ENCODE measurements at regions not wholly inside any gene's neighbourhood (a gene's known extent, or its start where the extent isn't known, plus 50 kb on each side); places are given as distances from the start of the nearest gene placed in this dataset.

- Mint-ChIP-seq H3K4me3 (no peak overlapping the region), H3K36me3 (ENCODE audit: insufficient read depth) (no peaks in the 10 kb centered on the region), H3K27me3 (no peaks in the 10 kb centered on the region), H3K27ac (no peak overlapping the region), H3K4me1 (ENCODE audit: low read depth in 2 of 2) (no peaks in the 10 kb centered on the region), H3K9me3 (peaks cover 9 to 15% of the 10 kb centered on the region in 2 donors)
- DNase-seq, result no peak
- no peak for ATAC-seq (replicated peaks)
Observed at GRCh38 chr4:19927381-19927780, 324.3 kb upstream of the SLIT2 start.

DNA sequence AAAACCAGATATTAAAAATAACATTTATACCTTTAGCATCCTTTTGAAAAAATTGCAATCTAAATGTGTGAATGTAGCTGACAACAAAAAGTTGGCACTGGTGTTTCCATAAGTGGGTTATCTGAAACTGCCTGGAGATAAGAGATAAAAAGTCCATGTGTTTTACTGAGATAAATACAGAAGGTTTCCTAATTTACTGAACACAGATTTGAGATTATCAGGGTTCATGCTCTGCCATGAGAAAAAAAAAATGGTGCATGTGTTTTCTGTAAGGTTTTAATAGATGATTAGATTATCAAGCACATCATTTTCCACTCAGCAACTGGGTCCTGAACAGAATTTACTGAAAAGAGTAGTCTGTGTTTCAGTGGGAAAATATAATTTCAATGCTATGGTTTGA is 326.2 kb upstream of the SLIT2 start:
- ATAC-seq (replicated peaks), result no peak

DNA sequence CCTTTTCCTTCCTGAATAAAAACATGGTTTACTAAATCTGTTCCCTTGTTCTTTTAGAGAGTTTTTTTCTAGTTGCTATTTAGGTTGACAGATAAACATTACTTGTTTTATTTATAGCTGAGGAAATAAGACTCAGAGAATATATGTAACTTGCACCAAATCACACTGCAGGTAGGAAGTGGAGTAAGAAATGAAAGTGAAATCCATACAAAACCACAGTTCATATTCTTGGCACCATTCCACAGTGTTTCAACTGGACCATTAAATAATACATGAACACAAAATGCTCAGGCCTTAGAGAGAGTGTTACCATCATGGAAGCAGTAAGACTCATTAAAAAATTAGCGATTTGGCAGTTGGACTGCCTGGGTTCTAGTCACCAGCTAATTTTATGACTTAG is 326.9 kb upstream of the SLIT2 start:
- no peak for DNase-seq
- ATAC-seq (replicated peaks), result no peak
- Mint-ChIP-seq H3K4me1 (ENCODE audit: low read depth in 2 of 2) (no peaks in the 10 kb centered on the region), H3K36me3 (ENCODE audit: insufficient read depth) (no peaks in the 10 kb centered on the region), H3K4me3 (no peak overlapping the region), H3K9me3 (peaks cover 9 to 13% of the 10 kb centered on the region in 2 donors), H3K27me3 (no peaks in the 10 kb centered on the region), H3K27ac (no peak overlapping the region)

More for the DNA sequence above, 326.2 kb upstream of the SLIT2 start:
- H3K27ac Mint-ChIP-seq, result no peak overlapping the region
- H3K27me3 Mint-ChIP-seq, result no peaks in the 10 kb centered on the region
- H3K36me3 Mint-ChIP-seq (ENCODE audit: insufficient read depth), result no peaks in the 10 kb centered on the region
- H3K4me3 Mint-ChIP-seq, result no peak overlapping the region
- DNase-seq, result no peak
- H3K9me3 Mint-ChIP-seq, result peaks cover 9 to 15% of the 10 kb centered on the region in 2 donors
- H3K4me1 Mint-ChIP-seq (ENCODE audit: low read depth in 2 of 2), result no peaks in the 10 kb centered on the region

DNA sequence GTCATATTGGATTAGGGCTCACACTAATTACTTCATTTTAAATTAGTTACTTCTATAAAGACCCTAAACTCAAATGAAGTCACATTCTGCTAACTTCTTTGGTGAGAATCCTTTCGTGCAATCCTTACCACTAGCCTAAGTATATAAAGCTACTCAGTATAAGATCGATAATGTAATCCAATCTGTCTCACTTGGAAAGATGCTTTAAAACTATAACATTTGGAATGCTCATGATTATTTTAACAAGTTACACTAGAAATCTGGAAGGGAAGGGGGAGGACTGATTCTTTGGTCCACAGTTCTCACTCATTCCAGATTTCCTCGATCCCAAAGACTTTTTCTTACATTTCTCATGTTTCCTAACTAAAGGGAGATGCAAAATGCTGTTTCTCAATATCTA is 336.4 kb upstream of the SLIT2 start:
- DNase-seq (no peak), ATAC-seq (replicated peaks) (no peak)
- H3K4me3 Mint-ChIP-seq, result no peak overlapping the region
- H3K27me3 Mint-ChIP-seq, result no peaks in the 10 kb centered on the region
- H3K9me3 Mint-ChIP-seq, result peaks cover 8 to 14% of the 10 kb centered on the region in 2 donors
- H3K4me1 Mint-ChIP-seq (ENCODE audit: low read depth in 2 of 2), result no peaks in the 10 kb centered on the region
- H3K27ac Mint-ChIP-seq, result no peak overlapping the region
- H3K36me3 Mint-ChIP-seq (ENCODE audit: insufficient read depth), result no peaks in the 10 kb centered on the region

DNA sequence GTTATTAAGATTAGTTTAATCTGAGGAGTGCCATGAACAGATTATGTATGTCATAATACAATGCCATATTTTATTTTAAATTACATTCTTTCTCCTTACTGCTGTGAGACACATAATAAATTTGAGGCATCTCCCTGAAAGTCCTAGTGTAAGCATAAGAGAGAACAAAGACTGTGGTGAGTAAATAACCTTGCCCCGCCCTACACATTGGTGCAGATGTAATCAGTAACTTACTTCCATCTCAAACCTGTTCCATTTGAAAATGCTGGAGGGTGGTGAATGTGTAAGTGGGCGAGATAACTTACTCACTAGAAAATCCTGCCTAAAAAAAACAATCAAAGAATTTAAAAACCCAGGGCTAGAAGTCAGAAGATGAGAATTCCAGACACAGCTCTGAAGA is 338.1 kb upstream of the SLIT2 start:
- no peak for DNase-seq
- Mint-ChIP-seq H3K9me3 (peaks cover 11 to 12% of the 10 kb centered on the region in 2 donors), H3K4me3 (no peak overlapping the region), H3K27me3 (no peaks in the 10 kb centered on the region), H3K4me1 (ENCODE audit: low read depth in 2 of 2) (no peaks in the 10 kb centered on the region), H3K36me3 (ENCODE audit: insufficient read depth) (no peaks in the 10 kb centered on the region), H3K27ac (no peak overlapping the region)
- no peak for ATAC-seq (replicated peaks)

GRCh38 chr4:19910861-19911525 is 340.7 kb upstream of the SLIT2 start:
- no peak for DNase-seq
- no peak overlapping the region for H3K4me3 Mint-ChIP-seq
- no peaks in the 10 kb centered on the region for H3K36me3 Mint-ChIP-seq (ENCODE audit: insufficient read depth)
- no peaks in the 10 kb centered on the region for H3K27me3 Mint-ChIP-seq
- H3K27ac Mint-ChIP-seq, result no peak overlapping the region
- ATAC-seq (replicated peaks), result no peak
- H3K4me1 Mint-ChIP-seq (ENCODE audit: low read depth in 2 of 2), result no peaks in the 10 kb centered on the region
- peaks cover 8 to 14% of the 10 kb centered on the region in 2 donors for H3K9me3 Mint-ChIP-seq

DNA sequence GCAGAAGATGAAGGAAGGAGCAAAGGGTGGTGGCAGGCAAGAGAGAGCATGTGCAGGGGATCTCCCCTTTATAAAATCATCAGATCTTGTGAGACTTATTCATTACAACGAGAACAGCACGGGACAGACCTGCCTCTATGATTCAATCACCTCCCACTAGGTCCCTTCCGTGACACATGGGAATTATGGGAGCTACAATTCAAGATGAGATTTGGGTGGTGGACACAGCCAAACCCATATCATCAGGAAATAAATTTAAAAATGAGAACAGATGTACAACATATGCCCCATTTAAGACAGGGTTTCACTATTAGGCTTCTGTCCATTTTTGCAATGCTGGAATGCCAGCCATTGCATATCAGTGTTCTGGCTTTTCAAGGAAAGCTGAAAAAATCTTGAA is 346.7 kb upstream of the SLIT2 start:
- ATAC-seq (replicated peaks) (no peak), DNase-seq (no peak)
- Mint-ChIP-seq H3K4me1 (ENCODE audit: low read depth in 2 of 2) (no peaks in the 10 kb centered on the region), H3K9me3 (peaks cover 9 to 13% of the 10 kb centered on the region in 2 donors), H3K36me3 (ENCODE audit: insufficient read depth) (no peaks in the 10 kb centered on the region), H3K27ac (no peak overlapping the region), H3K27me3 (no peaks in the 10 kb centered on the region), H3K4me3 (no peak overlapping the region)

GRCh38 chr4:19888587-19888986 is 363.1 kb upstream of the SLIT2 start:
- no peaks in the 10 kb centered on the region for H3K27me3 Mint-ChIP-seq
- H3K4me3 Mint-ChIP-seq, result no peak overlapping the region
- ATAC-seq (replicated peaks), result no peak
- no peak for DNase-seq
- H3K9me3 Mint-ChIP-seq, result peaks cover 10 to 17% of the 10 kb centered on the region in 2 donors
- no peaks in the 10 kb centered on the region for H3K4me1 Mint-ChIP-seq (ENCODE audit: low read depth in 2 of 2)
- no peak overlapping the region for H3K27ac Mint-ChIP-seq
- no peaks in the 10 kb centered on the region for H3K36me3 Mint-ChIP-seq (ENCODE audit: insufficient read depth)

- no peak for ATAC-seq (replicated peaks)
- H3K4me1 Mint-ChIP-seq (ENCODE audit: low read depth in 2 of 2), result no peaks in the 10 kb centered on the region
- H3K9me3 Mint-ChIP-seq, result peaks cover 11 to 27% of the 10 kb centered on the region in 2 donors
- no peak overlapping the region for H3K4me3 Mint-ChIP-seq
- H3K36me3 Mint-ChIP-seq (ENCODE audit: insufficient read depth), result no peaks in the 10 kb centered on the region
- no peaks in the 10 kb centered on the region for H3K27me3 Mint-ChIP-seq
- no peak for DNase-seq
- no peak overlapping the region for H3K27ac Mint-ChIP-seq
Observed at GRCh38 chr4:19883841-19884240, 367.9 kb upstream of the SLIT2 start.

GRCh38 chr4:19880206-19880605 is 371.5 kb upstream of the SLIT2 start:
- DNase-seq (no peak), ATAC-seq (replicated peaks) (no peak)
- H3K27ac Mint-ChIP-seq, result no peak overlapping the region
- H3K4me3 Mint-ChIP-seq, result no peak overlapping the region
- no peaks in the 10 kb centered on the region for H3K4me1 Mint-ChIP-seq (ENCODE audit: low read depth in 2 of 2)
- no peaks in the 10 kb centered on the region for H3K36me3 Mint-ChIP-seq (ENCODE audit: insufficient read depth)
- peaks cover 5 to 14% of the 10 kb centered on the region in 2 donors for H3K9me3 Mint-ChIP-seq
- no peaks in the 10 kb centered on the region for H3K27me3 Mint-ChIP-seq

GRCh38 chr4:19879330-19879729 is 372.4 kb upstream of the SLIT2 start:
- Mint-ChIP-seq H3K27me3 (no peaks in the 10 kb centered on the region), H3K36me3 (ENCODE audit: insufficient read depth) (no peaks in the 10 kb centered on the region), H3K27ac (no peak overlapping the region), H3K4me1 (ENCODE audit: low read depth in 2 of 2) (no peaks in the 10 kb centered on the region), H3K4me3 (no peak overlapping the region), H3K9me3 (peaks cover 5 to 18% of the 10 kb centered on the region in 2 donors)
- no peak for ATAC-seq (replicated peaks)
- DNase-seq, result no peak

- H3K27ac Mint-ChIP-seq, result no peak overlapping the region
- H3K36me3 Mint-ChIP-seq (ENCODE audit: insufficient read depth), result peaks cover 3% of the 10 kb centered on the region
- peaks cover 12% of the 10 kb centered on the region in 2 donors for H3K9me3 Mint-ChIP-seq
- H3K4me1 Mint-ChIP-seq (ENCODE audit: low read depth in 2 of 2), result no peaks in the 10 kb centered on the region
- ATAC-seq (replicated peaks), result no peak
- DNase-seq, result no peak
- H3K4me3 Mint-ChIP-seq, result no peak overlapping the region
- H3K27me3 Mint-ChIP-seq, result no peaks in the 10 kb centered on the region
Observed at GRCh38 chr4:19857991-19858390, 393.7 kb upstream of the SLIT2 start.

GRCh38 chr4:19857380-19857779 is 394.3 kb upstream of the SLIT2 start:
- no peak overlapping the region for H3K27ac Mint-ChIP-seq
- no peaks in the 10 kb centered on the region for H3K4me1 Mint-ChIP-seq (ENCODE audit: low read depth in 2 of 2)
- H3K27me3 Mint-ChIP-seq, result no peaks in the 10 kb centered on the region
- no peak overlapping the region for H3K4me3 Mint-ChIP-seq
- ATAC-seq (replicated peaks) (no peak), DNase-seq (no peak)
- H3K9me3 Mint-ChIP-seq, result peaks cover 12 to 14% of the 10 kb centered on the region in 2 donors
- H3K36me3 Mint-ChIP-seq (ENCODE audit: insufficient read depth), result peaks cover 3% of the 10 kb centered on the region

DNA sequence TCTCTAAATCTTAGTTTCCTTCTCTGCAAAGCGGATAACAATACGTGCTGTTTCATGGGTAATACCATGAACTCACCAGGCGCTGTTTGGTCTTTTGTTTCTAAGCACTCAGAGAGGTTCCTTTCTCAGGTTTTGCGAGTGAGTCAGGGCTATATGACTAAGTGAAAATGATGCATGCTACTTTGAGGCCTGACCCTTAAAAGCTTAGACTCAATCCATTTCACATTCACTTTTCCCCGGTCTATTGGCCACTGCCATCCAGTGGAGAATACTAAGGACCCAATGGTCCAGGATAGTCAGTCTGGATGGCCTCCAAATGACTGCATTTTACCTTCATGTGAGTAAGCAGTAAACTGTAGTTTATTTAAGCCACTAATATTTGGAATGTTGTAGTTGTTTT is 400.8 kb upstream of the SLIT2 start:
- Mint-ChIP-seq H3K27me3 (no peaks in the 10 kb centered on the region), H3K36me3 (ENCODE audit: insufficient read depth) (peaks cover 3% of the 10 kb centered on the region), H3K4me1 (ENCODE audit: low read depth in 2 of 2) (no peaks in the 10 kb centered on the region), H3K4me3 (no peak overlapping the region), H3K9me3 (peaks cover 8 to 12% of the 10 kb centered on the region in 2 donors), H3K27ac (no peak overlapping the region)
- ATAC-seq (replicated peaks) (no peak), DNase-seq (no peak)

All from effector memory CD8-positive, alpha-beta T cell (primary cell).